H4 (cell line): ENCODE measurements at regions not wholly inside any gene's neighbourhood (a gene's known extent, or its start where the extent isn't known, plus 50 kb on each side); places are given as distances from the start of the nearest gene placed in this dataset.
"Not testable (repeated sequence)": the region's sequence is repeated elsewhere in the genome, so short reads cannot be mapped to it uniquely, and the experiment has no call there.

Experiments
- DNase-seq: peaks from one replicate; pipeline ENCODE4 v3.0.0-alpha.2; 2015; ENCODE audit warnings: low spot score

GRCh38 chr18:14963246-14963645 is 215.3 kb downstream of the ANKRD30B start:
- DNase-seq = no peak

DNA sequence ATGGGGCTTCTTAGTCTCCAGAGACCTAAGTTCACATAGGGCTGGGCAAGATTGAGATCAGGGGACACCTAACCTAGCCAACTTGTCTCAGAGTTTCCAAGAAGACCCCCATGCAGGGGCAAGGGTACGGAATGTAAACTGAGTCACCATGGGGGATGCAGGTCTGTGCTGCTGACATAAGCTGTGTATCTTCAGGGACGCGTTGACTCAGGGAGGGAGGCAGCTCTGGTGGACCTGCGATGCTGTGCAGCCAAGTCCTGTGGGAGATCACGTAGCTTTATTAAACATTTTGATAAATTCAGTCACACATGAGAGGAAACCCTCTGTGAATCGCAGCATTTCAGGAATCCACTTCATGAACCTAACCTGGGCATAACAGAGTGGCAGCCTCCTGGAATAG is 216.0 kb downstream of the ANKRD30B start:
- no peak for DNase-seq

DNA sequence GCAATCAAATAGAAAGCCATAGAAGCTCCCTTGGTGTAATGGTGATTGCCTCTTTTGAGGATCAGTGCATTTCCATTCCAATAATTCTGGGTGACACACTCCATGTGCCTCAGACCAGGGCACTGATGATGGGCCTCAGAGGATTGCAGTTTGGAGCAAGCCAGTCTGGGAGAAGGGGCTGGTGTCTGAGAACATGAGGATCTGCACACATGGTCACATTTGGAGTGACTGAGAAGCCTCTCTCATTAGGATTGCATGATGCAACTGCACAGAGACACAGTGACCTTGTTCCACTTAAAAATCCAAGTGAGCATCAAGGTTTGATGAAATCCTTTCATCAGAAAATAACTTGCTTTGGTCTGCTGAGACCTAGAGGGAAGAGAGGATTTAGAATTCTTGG is 216.4 kb downstream of the ANKRD30B start:
- no peak for DNase-seq

DNA sequence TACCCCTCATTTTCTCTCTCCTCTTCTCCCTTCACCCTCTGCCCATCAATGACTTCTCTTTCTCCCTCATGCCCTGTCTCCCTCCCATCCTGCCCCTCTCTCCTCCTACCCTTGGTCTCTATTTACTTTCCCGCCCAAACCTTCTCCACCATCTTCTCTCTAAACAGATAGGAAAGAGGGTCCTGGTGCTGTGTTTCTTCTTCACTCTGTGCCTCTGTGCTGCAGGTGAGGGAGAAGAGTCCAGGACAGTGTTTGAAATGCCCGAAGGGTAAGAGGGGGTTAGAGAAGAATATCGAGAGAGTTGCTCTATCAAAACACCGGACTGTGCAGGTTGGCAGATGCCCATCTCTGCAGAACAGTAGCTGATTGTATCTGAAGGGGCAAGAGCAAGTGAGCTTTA is 217.0 kb downstream of the ANKRD30B start:
- DNase-seq = not testable (repeated sequence)

DNA sequence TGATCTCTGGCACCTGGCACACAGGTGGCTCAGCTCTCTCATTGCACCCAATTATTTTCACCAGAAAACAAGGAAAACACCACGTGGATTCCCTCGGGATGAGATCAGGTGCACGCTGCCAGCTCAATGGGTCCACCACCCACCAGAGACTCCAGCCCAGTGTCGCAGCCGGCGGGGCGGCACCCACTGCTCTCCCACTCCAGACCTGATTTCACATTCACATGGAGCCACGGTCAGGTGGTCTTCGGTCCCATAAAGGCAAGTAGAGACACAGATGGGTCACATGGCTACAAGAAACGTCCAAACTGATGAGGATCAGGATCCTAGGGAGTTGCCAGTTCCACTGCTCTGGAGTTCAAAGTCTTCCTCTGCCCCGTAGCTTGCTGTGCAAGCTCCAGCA is 217.6 kb downstream of the ANKRD30B start:
- DNase-seq = no peak

GRCh38 chr18:14967246-14967645 is 219.3 kb downstream of the ANKRD30B start:
- not testable (repeated sequence) for DNase-seq

DNA sequence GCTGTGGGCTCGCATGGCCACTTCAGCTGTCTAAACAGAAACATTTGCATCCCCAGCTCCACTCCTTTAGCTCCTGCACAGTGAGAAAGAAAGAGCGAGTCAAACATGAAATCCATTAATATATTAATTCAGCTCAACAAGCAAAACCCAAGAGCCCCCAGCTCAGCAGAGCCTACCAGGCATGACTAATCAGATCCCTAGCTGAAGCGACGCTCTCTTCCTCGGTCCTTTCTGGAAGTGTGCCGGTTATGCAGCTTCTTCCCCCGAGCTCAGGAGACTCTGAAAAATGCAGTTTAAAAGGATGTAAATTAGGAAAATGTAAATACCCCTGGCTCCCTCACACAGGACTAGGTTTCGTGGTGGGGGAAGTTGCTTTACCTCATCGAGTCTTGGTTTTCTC is 221.5 kb downstream of the ANKRD30B start:
- peak; percentile 25 for DNase-seq

DNA sequence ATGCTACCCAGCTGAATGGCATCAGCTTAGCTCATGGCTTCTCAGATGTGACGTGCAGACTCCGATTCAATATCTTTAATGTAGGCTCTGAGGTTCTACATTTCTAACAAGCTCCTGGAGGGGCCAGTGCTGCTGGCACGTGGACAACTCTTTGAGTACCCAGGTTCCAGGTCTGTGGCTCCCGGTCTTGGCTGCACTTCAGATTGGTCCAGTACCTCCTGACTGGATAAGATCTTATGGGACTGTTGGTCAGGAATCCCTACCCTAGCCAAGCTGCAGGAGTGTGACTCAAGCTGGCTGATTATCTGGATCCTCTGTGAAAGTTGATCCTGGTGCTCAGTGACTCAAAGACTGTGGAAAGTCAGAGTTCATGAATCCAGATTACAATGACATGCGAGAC is 222.1 kb downstream of the ANKRD30B start:
- DNase-seq = peak; percentile 85

- DNase-seq = peak; percentile 94
Measured at GRCh38 chr18:14971461-14972185, 223.7 kb downstream of the ANKRD30B start.

GRCh38 chr18:14973421-14973820 is 225.4 kb downstream of the ANKRD30B start:
- not testable (repeated sequence) for DNase-seq

- peak; percentile 25 for DNase-seq
Measured at GRCh38 chr18:14974088-14974487, 226.1 kb downstream of the ANKRD30B start.

GRCh38 chr18:14974576-14974975 is 226.6 kb downstream of the ANKRD30B start:
- peak; percentile 94 for DNase-seq

DNA sequence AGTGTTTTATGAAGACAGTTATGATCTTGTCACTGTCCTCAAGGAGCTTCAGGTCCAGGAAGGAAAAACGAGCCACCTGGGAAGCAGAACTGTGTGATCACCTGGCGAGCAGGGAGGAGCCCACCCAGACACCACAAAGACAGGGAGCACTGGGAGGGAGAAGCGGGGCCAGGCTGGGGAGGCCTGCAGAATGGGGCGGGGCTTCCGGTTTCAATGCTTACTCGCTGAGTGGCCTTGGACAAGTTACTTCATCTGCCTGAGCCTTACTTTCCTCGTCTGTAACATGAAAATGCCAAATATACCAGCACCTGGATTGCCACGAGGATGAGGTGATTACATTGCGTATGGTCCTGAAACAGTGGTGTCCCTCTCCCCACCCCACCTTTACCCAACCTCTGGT is 227.5 kb downstream of the ANKRD30B start:
- no peak for DNase-seq

DNA sequence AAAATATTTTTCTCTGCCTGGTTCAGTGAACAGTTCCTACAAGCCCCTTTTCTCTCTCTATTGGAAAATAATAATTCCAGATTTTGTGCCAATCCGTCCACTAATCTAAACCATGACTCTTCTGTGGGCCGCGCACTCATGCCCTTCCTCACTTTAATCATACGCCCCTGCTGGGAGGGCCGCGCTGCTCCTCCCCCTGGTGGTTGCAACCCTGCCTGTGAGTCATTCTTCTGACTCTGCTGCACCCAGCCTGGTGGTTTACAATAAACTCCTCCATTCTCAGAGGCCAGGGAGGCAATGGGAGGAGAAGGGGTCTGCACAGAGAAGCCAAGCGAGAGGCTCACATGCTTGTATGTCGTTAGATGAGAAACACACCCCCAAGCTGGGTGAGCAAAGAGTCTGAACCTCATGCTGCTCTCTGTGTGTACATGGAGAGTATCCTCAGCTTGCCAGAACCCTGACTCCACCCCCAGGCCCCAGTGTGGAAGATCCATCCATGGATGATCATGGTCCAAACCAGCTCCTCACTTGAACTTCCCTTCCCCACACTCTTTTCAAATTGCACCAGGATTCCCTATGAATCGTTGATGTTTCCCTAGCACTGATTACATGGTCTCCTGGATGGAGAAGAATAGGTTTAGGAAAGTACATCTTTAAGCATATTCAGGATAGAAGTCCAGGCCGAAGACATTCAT is 228.9 kb downstream of the ANKRD30B start:
- peak; percentile 84 for DNase-seq

GRCh38 chr18:14978191-14978590 is 230.2 kb downstream of the ANKRD30B start:
- DNase-seq = no peak

DNA sequence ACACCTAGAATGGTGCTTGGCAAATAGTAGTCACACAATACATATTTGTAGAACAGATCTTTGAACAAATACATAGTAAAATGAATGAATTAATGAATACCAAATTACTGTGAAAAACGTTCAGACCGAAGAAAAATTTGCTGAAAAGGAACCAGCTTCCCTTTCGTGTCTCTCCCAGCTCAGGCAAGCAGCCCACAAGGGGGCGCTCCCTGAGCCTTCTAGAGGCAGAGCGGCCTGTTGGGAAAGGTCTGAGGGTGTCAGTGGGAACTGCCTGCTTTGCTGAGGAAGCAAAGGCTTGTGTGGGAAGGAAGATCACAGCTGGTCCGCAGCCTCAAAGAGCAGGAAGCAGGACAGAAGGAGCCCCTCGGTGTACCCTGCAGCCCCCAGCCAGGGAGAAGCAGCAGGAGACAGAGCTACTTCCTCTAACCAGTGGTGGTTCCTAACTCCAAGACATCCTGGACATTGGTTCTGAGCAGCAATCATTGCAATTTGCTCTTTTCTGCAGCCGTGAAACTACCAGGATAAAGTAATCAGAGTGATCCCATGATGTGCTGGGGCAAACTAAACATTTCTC is 231.1 kb downstream of the ANKRD30B start:
- peak; percentile 43 for DNase-seq

DNA sequence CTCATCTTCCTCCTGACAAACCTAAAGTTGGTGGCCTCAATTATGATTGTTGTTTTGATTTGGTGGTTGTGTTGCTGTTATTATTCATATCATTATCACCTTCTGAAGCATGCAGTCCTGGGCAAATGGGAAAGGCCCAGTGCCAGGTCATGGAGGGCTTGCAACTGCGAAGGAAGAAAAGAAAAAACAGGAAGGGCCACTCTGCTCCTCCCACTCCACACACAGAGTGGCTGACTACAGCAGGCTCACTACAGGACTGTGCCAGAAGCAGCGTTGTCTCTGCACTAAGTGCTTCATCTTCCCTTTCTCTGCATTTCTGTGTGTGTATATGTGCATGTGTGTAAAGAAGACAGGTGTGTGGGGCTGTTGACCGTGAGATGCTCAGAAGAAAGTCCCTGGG is 231.9 kb downstream of the ANKRD30B start:
- no peak for DNase-seq

DNA sequence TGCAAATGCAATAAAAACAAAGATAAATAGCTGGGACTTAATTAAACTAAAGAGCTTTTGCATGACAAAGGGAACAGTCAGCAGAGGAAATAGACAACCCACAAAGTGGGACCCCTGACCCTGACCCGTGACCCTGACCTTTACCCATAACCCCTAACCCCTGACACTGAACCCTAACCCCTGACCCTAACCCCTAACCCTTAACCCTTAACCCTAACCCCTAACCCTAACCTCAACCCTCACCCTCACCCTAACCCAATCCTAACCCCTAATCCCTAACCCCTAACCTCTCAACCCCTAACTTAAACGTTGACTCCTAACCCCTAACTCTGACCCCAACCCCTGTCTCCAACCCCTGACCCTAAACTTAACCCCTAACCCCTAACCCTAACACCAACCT is 236.6 kb downstream of the ANKRD30B start:
- DNase-seq = not testable (repeated sequence)

DNA sequence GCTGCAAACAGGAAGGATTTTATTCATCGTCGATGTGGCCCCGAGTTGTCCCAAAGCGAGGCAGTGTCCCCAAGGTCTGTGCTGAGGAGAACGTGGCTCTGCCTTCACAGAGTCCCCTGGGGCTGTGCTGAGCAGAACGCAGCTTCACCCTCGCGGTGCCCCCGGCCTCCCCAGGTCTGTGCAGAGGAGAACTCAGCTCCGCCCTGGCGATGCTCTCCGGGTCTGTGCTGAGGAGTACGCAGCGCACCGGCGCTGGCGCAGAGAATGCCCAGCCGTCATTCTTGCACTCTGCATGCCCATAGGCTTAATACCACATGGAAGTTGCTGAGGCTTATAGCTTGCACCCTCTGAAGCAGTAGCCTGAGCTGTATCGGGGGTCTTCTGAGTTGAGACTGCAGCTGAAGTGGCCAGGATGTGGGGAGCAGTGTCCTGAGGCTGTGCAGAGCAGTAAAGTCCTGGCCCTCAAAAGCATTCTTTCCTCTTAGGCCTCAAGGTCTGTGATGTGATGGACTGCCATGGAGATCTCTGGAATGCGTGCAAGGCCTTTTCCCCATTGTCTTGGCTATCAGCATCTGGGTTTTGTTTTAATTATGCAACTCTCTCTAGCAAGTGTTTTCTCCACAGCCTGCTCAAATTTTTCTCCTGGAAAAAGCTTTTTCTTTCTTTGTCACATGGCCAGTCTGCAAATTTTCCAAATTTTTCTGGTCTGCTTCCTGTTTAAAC is 237.5 kb downstream of the ANKRD30B start:
- DNase-seq = not testable (repeated sequence)

DNA sequence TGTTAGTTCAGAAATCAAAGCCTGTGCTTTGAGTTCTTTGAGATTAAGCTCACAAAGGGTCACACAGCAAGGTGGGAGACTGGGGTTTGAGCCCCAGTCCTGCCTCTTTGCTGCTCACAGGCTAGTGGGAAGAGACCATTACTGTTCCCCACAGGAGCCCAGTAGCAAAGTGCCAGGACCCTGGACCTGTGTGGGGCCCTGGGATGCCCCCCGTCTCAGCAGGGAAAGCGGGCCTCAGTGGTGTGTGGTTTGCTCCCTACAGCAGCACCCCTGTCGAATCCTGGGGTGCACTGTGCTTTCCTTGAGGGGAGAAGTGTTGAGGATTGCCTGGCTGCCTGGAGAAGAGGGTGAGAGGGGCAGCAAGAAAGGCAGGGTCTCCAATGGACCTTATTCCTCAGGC is 239.4 kb downstream of the ANKRD30B start:
- DNase-seq = not testable (repeated sequence)

GRCh38 chr18:14987960-14988710 is 240.2 kb downstream of the ANKRD30B start:
- DNase-seq = not testable (repeated sequence)

DNA sequence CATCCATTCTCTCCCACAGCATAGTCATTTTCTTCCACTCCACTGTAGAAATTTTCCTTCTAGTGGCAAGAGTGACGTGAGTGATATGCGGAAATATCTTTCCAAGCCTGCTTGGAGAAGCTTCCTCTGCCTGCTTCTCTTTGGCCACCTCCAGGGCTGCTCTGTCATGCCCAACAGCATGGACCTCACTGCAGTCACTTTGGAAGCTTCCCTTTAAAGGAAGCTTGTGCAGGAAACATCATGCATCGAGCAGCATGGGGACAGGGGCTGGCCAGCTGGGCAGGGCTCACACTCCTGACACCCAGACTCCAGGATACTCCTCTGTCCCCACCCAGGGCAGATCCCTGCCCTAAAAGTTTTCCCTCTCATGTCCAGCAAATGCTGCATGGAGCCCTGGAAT is 241.6 kb downstream of the ANKRD30B start:
- DNase-seq = not testable (repeated sequence)
